HG02642 (cell line): ENCODE measurements at regions not wholly inside any gene's neighbourhood (a gene's known extent, or its start where the extent isn't known, plus 50 kb on each side); places are given as distances from the start of the nearest gene placed in this dataset.
A peak's percentile ranks its signal among the peaks of the same experiment; 100 is the strongest.

Experiments used
- ATAC-seq: cut with Tn5 transposase; IDR thresholded peaks from one replicate; pipeline ENCODE4 v1.9.1; 2021; ENCODE audit warnings: mild to moderate bottlenecking; ENCODE audit not compliant: unreplicated experiment, poor library complexity

- no peak for ATAC-seq
These were observed 86.0 kb upstream of the ITGA4 start for GRCh38 chr2:181371195-181371594.

GRCh38 chr2:181371782-181372645, 85.2 kb upstream of the ITGA4 start:
- ATAC-seq = no peak

- ATAC-seq = no peak
These were observed 84.5 kb upstream of the ITGA4 start for GRCh38 chr2:181372646-181373040.

- peak; percentile 79 for ATAC-seq
These were observed 82.2 kb upstream of the ITGA4 start for GRCh38 chr2:181374781-181375675.

GRCh38 chr2:181376442-181376841, 80.7 kb upstream of the ITGA4 start:
- ATAC-seq = no peak

- no peak for ATAC-seq
These were observed 80.2 kb upstream of the ITGA4 start for GRCh38 chr2:181376999-181377398.

- ATAC-seq = no peak
These were observed 78.7 kb upstream of the ITGA4 start for GRCh38 chr2:181378491-181378890.

GRCh38 chr2:181380581-181380980, 76.6 kb upstream of the ITGA4 start:
- ATAC-seq = no peak

GRCh38 chr2:181384923-181385322, 72.3 kb upstream of the ITGA4 start:
- ATAC-seq = no peak

GRCh38 chr2:181389524-181389923, 67.7 kb upstream of the ITGA4 start:
- ATAC-seq = no peak

GRCh38 chr2:181393472-181393871, 63.7 kb upstream of the ITGA4 start:
- ATAC-seq = peak; percentile 56

GRCh38 chr2:181394741-181395437, 62.3 kb upstream of the ITGA4 start:
- no peak for ATAC-seq

- no peak for ATAC-seq
These were observed 61.3 kb upstream of the ITGA4 start for GRCh38 chr2:181395851-181396250.

- no peak for ATAC-seq
These were observed 60.7 kb upstream of the ITGA4 start for GRCh38 chr2:181396256-181397123.

- no peak for ATAC-seq
These were observed 59.9 kb upstream of the ITGA4 start for GRCh38 chr2:181397331-181397730.

GRCh38 chr2:181398000-181398399, 59.2 kb upstream of the ITGA4 start:
- ATAC-seq = no peak

- ATAC-seq = no peak
These were observed 58.2 kb upstream of the ITGA4 start for GRCh38 chr2:181399027-181399426.

GRCh38 chr2:181404472-181404871, 52.7 kb upstream of the ITGA4 start:
- peak; percentile 52 for ATAC-seq

GRCh38 chr2:181407171-181407570, 50.0 kb upstream of the ITGA4 start:
- no peak for ATAC-seq
